CD4-positive, alpha-beta T cell treated with Interleukin-17A for 4 hours (primary cell): ENCODE measurements at regions not wholly inside any gene's neighbourhood (a gene's known extent, or its start where the extent isn't known, plus 50 kb on each side); places are given as distances from the start of the nearest gene placed in this dataset.

Experiments used
- DNase-seq: peaks from one replicate; pipeline ENCODE4 v3.0.0-alpha.2; 2020; ENCODE audit warnings: mixed read lengths

- DNase-seq: no peak
These were observed 1312.2 kb upstream of the ACVR2A start for GRCh38 chr2:146532509-146533147.

GRCh38 chr2:146532009-146532408 is 1312.8 kb upstream of the ACVR2A start:
- no peak for DNase-seq

- no peak for DNase-seq
These were observed 1313.9 kb upstream of the ACVR2A start for GRCh38 chr2:146530886-146531285.

GRCh38 chr2:146527166-146527565 is 1317.7 kb upstream of the ACVR2A start:
- DNase-seq: no peak

- DNase-seq: no peak
These were observed 1321.6 kb upstream of the ACVR2A start for GRCh38 chr2:146523196-146523595.

GRCh38 chr2:146506851-146507250 is 1338.0 kb upstream of the ACVR2A start:
- no peak for DNase-seq

GRCh38 chr2:146503366-146503765 is 1341.5 kb upstream of the ACVR2A start:
- no peak for DNase-seq

GRCh38 chr2:146496248-146496647 is 1348.6 kb upstream of the ACVR2A start:
- no peak for DNase-seq

- DNase-seq: no peak
These were observed 1355.4 kb upstream of the ACVR2A start for GRCh38 chr2:146489386-146489785.

GRCh38 chr2:146481629-146482028 is 1363.2 kb upstream of the ACVR2A start:
- no peak for DNase-seq

GRCh38 chr2:146477383-146477782 is 1367.4 kb upstream of the ACVR2A start:
- no peak for DNase-seq

- DNase-seq: no peak
These were observed 1376.3 kb upstream of the ACVR2A start for GRCh38 chr2:146468578-146468977.

- no peak for DNase-seq
These were observed 1377.4 kb upstream of the ACVR2A start for GRCh38 chr2:146467425-146467824.

- no peak for DNase-seq
These were observed 1379.4 kb upstream of the ACVR2A start for GRCh38 chr2:146465460-146465859.

- no peak for DNase-seq
These were observed 1383.8 kb upstream of the ACVR2A start for GRCh38 chr2:146461068-146461467.

GRCh38 chr2:146458585-146458984 is 1386.2 kb upstream of the ACVR2A start:
- DNase-seq: no peak

GRCh38 chr2:146457221-146457620 is 1387.6 kb upstream of the ACVR2A start:
- no peak for DNase-seq

- DNase-seq: no peak
These were observed 1389.5 kb upstream of the ACVR2A start for GRCh38 chr2:146455325-146455724.

GRCh38 chr2:146451972-146452371 is 1392.9 kb upstream of the ACVR2A start:
- DNase-seq: no peak

GRCh38 chr2:146450131-146450530 is 1394.7 kb upstream of the ACVR2A start:
- DNase-seq: no peak

GRCh38 chr2:146444987-146445386 is 1399.8 kb upstream of the ACVR2A start:
- no peak for DNase-seq

- no peak for DNase-seq
These were observed 1400.7 kb upstream of the ACVR2A start for GRCh38 chr2:146444085-146444484.

- no peak for DNase-seq
These were observed 1406.6 kb upstream of the ACVR2A start for GRCh38 chr2:146438246-146438645.

GRCh38 chr2:146437712-146438111 is 1407.1 kb upstream of the ACVR2A start:
- DNase-seq: no peak

- DNase-seq: no peak
These were observed 1411.5 kb upstream of the ACVR2A start for GRCh38 chr2:146433116-146433875.
